Right kidney (tissue), 1 donor: ENCODE measurements at regions not wholly inside any gene's neighbourhood (a gene's known extent, or its start where the extent isn't known, plus 50 kb on each side); places are given as distances from the start of the nearest gene placed in this dataset.
"Not testable (repeated sequence)": the region's sequence is repeated elsewhere in the genome, so short reads cannot be mapped to it uniquely, and the experiment has no call there.

Source experiments
- DNase-seq: peaks from one replicate; pipeline ENCODE4 v3.0.0-alpha.2; 2016

DNA sequence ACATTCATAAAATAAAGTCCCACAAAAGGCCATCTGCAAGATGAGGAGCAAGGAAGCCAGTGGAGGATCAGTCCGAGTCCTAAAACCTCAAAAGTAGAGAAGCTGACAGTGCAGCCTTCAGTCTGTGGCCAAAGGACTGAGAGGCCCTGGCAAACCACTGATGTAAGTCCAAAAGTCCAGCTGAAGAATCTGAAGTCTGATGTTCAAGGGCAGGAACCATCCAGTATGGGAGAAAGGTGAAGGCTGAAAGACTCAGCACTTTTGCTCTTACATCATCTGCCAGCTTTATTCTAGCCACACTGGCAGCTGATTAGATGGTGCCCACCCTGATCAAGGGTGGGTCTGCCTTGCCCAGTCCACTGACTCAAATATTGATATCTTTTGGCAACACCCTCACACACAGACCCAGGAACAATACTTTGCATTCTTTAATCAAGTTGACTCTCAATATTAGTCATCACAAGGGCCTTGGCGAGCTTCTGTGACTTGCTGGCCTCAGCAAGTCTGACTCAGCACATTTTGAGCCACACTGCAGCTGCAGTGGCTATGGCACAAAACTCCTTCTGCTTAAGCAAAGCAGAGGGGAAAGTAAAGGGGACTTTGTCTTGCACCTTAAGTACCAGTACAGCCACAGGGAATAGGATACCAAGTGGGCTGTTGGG, 1370.3 kb upstream of the CITED2 start:
- no peak for DNase-seq

DNA sequence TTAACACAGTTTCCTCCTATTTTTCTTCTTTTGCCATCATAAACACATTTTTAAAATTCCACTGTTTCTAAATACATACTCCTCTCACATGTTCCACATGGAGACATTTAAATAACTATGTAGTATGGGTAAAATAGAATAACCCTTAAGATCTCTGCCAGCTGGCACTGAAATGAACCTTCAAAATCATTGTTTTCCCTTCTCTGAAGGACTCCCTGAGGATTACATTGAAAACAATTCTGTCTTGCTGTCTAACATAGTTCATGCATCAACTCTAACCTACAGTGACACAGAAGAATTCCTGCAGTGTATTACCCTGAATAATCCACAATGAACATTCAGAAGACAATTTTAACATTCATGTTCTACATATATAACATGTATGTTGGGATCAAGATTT, 1361.8 kb upstream of the CITED2 start:
- DNase-seq = no peak

DNA sequence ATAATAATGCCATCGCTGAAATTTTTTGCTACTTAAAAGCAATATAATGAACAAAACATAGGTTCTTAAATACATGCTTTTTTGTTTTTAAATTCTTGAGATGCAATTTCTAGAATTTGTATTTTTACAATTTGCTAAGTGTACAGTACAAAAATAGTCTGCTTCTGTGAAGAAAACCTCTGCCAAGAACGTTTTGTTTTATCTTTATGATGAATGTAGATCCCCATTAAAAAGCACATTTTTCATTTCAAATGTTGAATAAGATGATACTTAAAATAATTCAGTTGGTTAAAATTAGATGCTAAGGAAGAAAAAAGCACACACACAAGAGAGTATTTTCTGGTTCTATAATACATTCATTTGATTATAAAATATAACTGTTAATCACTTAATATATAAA, 1358.5 kb upstream of the CITED2 start:
- DNase-seq = no peak

DNA sequence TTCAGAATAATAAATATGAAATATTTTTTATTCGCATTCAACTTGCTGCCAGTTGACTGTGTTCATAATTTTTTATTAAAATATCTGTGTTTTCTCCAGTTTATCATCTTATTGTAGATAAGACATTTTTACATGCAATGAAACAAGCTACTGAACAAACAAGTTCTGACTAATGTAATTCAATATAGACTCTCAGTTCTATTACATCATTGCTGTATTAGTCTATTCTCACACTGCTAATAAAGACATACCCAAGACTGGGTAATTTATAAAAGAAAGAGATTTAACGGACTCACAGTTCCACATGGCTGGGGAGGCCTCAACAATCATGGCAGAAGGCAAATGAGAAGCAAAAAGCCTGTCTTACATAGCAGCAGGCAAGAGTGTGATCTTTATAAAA, 1357.7 kb upstream of the CITED2 start:
- no peak for DNase-seq

DNA sequence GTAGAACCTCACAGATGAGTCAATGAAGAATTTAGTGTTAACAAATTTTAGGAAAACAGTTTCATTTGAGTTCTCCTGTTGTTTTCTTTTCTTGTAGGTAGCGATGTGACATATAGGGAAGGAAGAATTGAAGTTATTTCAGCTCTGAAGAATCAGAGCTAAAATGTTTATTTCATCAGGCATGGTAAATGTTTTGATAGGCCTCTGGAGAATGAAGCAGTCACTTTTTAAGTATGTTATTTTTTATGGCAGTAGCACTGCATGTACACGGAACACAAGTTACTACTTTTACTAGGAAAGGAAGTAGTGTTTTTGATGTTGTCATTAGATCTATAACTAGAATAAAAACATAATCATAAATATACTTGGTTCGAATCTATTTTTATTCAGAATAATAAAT, 1357.3 kb upstream of the CITED2 start:
- DNase-seq = no peak

DNA sequence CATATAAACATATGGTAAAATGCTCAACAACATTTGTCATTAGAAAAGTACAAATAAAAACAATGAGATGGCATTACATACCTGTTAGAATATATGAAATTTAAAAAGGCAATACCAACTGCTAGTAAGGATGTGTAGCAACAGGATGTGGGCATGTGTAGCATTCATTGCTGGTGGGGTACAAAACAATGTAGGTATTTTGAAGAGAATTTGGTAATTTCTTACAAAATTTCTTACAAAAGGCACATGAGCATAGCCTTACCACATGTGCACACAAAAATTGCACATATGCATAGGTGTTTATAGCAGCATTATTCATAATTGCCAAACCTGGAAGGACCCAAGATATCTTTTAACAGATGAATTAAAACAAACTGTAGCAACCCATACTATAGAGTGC, 1355.1 kb upstream of the CITED2 start:
- no peak for DNase-seq

DNA sequence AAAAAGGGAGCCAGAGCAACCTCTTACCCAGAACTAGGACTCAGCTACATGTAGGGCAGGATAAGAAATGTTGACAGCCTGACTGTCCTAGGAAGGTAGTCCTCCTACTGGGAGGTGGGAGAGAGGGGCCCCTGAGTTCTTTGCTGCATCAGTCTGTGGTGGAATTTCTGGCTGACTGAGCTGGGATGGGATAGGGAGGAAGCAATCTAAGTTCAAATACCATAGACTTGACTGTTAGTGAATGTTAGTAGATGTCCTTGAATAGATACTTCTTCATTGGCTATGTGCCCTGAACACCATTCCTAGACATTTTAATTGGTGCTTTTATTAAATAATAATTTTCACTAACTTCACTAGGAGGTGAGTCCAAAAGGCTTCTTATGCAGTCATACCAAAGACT, 1343.6 kb upstream of the CITED2 start:
- DNase-seq = no peak

DNA sequence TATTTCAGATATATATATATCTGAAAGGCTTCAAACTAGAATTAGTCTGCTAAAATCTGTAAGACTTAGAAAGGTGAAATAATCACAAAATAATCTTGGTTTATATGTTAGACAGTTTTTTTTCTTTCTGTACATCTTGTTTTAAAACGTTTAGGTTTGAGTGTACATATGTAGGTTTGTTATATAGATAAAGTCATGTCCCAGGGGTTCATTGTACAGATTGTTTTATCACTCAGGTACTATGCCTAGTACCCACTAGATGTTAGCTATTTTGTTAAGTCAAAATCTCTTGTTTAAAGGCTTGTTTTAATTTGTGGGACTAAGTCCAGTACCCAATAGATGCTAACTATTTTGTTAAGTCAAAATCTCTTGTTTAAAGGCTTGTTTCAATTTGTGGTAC, 1339.0 kb upstream of the CITED2 start:
- no peak for DNase-seq

DNA sequence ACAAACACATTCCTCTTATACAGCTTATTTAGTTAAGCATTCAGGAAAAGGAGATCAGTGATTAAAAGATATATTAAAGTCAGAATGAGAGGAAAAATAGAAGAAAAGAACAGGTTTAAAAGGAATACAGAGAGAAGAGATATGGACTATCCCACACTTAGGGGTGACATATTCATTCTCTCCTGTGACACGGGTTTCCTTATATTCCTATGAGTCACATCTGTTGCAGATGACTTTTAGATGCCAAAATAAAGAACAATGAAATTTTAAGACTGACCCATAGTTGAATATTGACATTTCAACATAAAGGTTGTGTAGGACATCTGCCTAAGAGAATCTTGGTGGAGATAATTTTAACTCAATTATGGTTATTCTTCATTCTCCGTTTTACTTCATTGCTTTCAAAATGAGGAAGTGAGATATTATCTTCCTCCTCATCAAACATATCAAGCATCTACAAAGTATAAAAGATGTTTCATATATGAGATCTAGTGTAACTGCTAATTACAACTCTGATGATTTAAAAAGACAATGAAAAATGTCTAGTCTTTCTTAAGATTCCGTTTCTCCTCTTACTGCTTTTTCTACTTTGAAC, 1336.7 kb upstream of the CITED2 start:
- no peak for DNase-seq

DNA sequence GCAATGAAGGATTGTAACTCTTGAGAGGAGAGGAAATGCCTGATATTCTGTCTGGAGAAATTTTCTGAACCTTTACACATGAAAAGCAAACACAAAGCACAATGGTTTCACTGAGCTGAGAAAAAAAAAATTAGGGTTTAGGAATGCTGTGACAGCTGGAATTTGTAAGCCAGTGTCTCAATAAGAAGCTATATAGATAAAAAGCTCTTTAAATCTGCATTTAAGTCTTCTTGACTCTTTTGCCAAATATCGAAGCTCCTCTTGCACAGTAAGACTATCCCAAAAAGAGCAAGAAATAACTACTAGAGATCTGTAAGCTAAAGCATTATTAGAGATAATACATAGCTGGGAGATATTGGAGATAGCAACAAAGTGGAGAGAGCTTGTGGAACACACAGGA, 1334.0 kb upstream of the CITED2 start:
- DNase-seq = no peak

DNA sequence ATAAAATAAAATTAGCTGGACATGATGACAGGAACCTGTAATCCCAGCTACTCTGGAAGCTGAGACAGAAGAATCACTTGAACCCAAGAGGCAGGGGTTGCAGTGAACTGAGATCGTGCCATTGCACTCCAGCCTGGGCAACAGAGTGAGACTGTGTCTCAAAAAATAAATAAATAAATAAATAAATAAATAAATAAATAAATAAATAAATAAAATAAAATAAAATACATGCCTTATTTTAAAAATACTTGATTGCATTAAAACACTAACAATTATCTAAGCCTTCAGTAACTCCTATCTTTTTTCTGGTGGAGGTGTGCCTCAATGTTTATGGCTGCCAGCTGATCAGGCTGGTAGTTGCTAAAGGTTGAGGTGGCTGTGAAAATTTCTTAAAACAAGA, 1329.6 kb upstream of the CITED2 start:
- not testable (repeated sequence) for DNase-seq

DNA sequence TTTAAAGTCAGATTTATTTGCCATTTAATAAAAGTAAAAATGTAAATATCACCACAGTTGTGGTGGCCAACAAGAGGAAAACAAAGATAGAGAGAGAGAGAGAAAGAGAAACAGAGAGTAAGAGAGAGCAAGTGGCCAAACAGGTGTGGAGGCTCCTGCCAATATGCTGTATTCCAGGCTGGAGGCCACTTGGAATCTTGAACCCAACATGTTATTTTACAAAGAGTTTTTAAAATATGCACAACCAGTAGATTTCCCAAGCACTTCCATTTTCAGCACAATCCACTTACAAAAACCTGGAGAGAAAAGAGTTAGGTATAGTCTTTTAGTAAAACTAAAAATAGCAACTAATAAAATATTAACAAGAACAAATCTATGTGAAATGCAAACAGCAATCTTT, 1323.1 kb upstream of the CITED2 start:
- no peak for DNase-seq

DNA sequence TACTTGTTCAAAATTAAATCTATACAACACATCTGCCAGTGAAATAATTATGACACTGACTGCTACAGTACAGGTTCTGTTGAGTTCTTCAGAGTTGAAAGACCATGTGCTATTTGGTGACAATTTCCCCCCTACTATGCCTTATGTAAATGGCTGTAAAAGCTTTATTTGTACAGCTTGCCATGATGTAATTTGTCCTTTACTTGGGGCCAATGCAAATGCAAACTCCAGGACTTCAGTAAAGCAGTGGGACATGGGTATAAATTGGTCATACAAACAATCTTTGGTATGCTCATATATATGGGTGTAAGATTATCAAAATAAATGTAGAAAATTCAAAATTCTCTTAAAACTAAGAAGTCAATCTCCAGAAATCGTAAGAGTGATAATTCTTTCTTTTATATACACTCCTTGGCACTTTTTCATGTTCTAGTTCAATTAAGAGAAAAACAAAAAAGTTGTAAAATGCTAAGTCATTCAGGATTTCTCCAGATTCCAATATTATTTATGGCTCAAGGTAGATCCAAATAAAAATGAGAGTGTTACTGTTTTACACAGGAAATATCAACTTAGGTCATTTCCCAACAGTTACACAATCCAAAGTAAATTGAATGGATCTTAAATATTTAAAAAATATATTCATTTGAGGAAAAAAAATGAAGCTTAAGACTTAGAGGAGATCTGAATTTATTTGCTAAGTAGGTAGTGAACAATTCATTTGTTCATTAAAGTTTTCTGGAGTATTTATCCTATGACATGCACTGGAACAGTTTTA, 1310.5 kb upstream of the CITED2 start:
- DNase-seq = no peak

DNA sequence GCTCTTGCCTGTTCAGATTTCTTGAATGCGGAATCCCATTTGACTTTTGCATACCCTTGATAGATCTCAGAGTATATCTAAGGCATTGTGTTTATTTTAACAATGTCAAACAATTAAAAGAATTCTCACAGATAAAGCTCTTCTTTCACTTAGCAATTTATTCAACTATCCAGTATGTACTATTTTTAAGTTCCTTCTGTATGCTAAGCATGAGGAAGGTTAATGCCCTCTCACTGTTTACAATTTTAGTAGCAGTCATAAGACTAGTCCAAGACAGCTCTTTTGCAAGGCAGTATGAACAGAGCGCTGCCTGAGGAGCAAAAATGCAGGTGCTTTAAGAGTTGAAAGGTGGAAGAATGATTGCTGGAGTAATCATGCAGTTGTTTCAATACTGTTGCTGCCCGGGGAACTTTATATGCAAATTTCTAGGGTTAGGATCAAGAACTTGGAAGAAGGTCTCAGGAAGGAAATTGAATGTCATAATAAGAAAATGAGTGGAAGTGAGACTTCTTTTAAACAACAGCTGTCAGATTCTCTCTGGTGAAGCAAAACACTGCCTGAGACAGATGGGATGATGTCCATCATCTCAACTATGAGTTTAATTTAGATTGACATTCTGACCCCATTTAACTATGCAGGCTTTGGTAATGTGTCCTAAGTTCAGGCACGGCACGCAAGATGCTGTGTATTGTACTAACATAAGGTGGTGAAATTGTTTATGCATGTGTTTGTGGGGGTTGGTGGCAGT, 1303.5 kb upstream of the CITED2 start:
- DNase-seq = no peak

DNA sequence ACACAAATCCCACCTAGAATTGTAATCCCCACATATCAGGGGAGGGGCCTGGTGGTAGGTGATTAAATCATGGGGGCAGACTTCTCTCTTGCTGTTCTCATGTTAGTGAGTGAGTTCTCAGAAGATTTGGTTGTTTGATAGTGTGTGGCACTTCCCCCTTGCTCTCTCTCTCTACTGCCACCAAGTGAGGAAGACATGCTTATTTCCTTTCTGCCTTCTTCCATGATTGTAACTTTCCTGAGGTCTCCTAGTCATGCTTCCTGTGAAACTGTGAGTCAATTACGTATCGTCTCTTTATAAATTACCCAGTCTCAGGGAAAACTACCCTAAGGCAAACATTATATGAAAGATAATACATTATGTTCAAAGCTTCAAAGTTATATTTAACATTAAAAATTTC, 1297.5 kb upstream of the CITED2 start:
- DNase-seq = no peak

DNA sequence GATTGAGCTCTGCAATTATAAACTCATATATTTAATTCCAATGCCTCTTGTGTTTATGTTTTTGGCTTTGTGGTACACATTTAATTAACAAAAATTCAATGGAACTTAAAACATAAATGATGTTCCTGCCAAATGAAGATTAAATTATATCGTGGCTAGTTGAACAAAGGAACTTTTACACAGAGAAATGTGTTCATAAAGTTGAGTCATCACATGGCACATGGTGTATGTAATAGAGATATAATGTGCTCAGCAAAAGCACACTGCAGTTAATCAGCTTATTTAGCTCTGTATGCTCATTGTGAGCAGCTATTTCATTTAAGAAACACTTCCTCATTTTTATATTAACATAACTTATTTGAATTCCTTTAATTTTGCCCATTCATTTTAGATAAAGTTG, 1295.6 kb upstream of the CITED2 start:
- DNase-seq = no peak

DNA sequence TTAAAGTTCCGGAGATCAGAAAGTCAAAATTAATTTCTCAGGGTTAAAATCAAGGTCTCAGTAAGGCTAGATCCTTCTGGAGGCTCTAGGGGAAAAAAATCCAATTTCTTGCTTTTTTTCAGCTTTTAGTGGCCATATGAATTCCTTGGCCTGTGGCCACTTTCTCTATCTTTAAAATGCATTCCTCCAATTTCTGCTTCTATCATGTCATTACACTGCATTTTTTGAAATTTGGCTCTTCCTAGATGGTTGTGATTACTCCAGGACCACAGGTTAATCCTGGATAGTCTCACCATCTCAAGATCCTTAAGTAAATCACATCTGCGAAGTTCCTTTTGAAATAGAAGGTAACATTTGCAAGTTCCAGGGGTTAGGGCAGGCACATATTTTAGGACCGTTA, 1294.9 kb upstream of the CITED2 start:
- no peak for DNase-seq

DNA sequence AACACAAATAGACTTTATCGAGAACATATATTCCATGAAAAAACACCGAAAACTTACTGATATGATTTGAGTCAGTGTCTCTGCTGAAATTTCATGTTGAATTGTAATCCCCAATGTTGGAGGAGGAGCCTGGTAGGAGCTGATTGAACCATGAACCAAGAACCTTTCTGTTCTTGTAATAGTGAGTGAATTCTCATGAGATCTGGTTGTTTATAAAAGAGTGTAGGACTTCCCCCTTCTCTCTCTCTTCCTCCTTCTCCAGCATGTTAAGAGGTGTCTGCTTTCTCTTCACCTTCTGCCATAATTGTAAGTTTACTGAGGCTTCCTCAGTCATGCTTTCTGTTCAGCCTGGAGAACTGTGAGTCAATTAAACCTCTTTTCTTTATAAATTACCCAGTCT, 1289.3 kb upstream of the CITED2 start:
- DNase-seq = no peak

DNA sequence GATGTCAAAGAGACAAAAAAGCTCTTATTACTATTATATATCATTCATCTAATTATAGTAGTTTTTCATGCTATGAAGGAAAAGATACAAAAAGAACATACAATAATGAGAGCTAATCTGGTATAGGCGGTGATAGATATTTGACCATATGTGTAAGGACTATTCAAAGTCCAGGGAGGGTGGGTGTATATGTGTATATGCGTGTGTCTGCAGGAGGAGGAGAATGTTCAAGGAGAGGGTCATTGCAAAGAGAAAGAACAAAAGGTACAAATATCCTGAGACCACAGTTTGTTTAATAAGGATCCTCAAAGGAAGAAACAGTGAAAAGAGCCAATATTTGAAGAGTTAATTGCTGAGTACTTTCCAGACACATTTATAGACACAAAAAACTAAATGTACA, 1288.6 kb upstream of the CITED2 start:
- DNase-seq = no peak

DNA sequence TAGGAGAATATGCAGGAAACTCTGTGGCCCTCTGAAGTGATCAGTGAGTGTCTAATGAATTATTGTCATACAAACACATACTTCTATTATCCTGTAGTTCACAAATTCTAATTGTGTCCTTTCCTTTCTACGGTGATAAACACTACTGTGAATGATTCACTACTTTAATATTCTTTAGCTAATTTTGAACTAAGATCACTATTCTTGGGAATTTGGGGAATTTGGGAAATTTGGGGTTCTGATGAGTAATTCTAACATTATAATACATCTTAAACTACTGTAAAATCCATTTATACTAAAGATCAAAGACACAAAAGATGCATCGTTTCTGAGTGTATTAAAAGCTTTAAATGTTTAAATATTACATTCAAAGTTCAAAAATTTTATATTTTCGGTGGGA, 1287.2 kb upstream of the CITED2 start:
- no peak for DNase-seq

DNA sequence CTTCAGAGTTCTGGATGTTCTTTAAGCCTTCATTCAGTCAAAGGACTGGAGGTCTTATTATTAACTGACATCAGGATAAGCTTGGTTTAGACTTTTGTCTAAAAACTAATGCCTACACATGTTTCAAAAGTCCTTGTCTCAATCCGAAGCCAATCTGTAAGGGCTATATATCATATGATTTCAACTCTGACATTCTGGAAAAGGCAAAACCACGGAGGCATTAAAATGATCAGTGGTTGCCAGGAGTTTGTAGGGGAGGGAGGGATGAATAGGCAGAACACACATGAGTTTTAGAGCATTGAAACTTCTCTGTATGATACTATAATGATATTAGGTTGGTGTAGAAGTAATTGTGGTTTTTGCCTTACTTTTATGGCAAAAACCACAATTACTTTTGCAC, 1285.8 kb upstream of the CITED2 start:
- no peak for DNase-seq

DNA sequence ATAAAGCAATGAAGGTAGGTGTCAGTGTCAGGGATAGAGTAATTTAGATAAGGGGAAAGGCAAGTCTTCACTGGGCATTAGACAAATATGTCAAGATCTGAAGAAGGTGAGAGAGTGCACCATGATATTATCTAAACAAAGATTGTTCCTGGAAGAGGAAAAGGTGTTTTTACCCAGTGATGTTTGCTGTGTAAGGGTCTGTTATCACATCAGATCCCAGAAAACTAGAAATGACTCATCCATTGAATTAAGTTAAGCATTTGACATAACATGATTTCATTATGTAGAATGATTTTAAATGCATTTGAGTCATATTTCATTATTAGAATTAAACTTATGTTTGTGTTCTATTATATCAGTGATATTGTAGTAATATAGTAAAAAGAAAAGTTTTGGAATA, 1279.5 kb upstream of the CITED2 start:
- no peak for DNase-seq

DNA sequence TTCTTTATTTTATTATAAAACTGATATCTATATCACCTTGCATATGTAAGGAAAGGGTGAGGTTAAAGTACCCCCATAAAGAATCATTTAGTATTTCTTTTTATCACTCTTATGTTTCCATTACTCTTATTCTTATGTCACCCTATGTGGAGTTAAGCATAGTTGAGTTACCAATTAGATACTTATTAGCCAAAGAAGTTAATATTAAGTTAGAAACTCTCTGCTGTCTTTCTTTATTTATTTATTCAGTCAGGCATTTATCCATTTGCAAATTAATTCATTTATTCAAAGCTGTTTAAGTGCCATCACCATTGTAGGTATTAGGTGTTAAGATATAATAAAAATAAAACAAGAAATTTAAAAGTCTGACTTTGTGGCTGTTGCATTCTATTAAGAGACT, 1279.1 kb upstream of the CITED2 start:
- no peak for DNase-seq
